GM19035 (cell line): ENCODE measurements at regions not wholly inside any gene's neighbourhood (a gene's known extent, or its start where the extent isn't known, plus 50 kb on each side); places are given as distances from the start of the nearest gene placed in this dataset.
"Not testable (repeated sequence)": the region's sequence is repeated elsewhere in the genome, so short reads cannot be mapped to it uniquely, and the experiment has no call there.

ENCODE experiments used
- ATAC-seq: cut with Tn5 transposase; IDR thresholded peaks from one replicate; pipeline ENCODE4 v1.9.1; 2021; ENCODE audit not compliant: unreplicated experiment

DNA sequence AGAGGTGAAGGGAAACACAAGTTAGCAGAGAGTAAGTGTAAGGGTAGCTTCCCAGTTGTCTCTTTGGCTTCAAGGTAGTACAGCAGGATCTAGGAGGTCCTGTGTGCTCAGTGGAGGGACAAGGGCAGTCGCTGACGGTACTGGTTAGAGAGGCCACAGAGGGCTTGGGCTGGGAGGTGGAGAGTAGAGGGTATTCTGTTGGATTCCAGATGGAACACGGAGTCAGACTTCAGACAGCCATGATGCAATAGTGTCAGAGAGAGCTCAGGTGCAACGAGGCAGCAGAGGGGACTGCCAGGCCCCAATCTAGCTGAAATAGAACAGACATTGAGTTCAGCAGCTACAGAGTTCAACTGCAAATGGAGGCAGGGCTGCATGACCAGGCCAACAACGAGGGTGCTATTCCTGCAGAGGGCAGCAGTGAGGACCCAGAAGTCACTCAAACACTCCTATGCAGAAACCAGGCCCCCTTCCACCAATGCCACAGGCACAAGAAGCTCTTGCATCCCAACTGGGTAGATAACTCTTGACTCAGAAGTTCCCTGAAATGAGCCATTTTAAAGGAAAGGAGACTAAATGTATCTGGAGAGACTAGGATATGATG, 325.0 kb upstream of the ESRRG start:
- ATAC-seq, result peak; percentile 65

GRCh38 chr1:217040711-217041455, 317.7 kb upstream of the ESRRG start:
- ATAC-seq, result no peak

DNA sequence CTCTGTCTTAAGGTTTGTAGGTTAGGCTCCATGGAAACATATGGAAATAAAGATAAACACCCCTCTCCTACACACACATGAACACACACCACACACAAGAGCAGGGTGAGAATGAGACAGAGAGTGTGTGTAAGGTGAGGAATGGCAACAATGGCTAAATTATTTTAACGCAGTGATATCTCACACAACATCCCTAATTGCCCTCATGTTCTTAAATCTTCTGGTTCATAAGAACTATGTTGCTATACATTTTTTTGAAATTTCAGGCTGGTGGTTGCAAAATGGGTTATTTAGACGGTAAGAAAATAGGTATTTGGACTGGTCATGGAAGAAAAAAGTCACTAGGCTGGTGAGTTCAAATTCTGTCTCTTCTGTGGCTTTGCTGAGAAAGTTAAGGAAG, 316.7 kb upstream of the ESRRG start:
- no peak for ATAC-seq

- not testable (repeated sequence) for ATAC-seq
Measured at GRCh38 chr1:217039139-217039538, 315.9 kb upstream of the ESRRG start.

GRCh38 chr1:217036757-217037156, 313.5 kb upstream of the ESRRG start:
- ATAC-seq, result no peak

GRCh38 chr1:217032715-217033367, 309.6 kb upstream of the ESRRG start:
- ATAC-seq, result no peak

GRCh38 chr1:217029281-217030157, 306.3 kb upstream of the ESRRG start:
- no peak for ATAC-seq

- ATAC-seq, result peak; percentile 99
Measured at GRCh38 chr1:217027403-217028080, 304.3 kb upstream of the ESRRG start.

- ATAC-seq, result no peak
Measured at GRCh38 chr1:217026531-217026930, 303.3 kb upstream of the ESRRG start.

DNA sequence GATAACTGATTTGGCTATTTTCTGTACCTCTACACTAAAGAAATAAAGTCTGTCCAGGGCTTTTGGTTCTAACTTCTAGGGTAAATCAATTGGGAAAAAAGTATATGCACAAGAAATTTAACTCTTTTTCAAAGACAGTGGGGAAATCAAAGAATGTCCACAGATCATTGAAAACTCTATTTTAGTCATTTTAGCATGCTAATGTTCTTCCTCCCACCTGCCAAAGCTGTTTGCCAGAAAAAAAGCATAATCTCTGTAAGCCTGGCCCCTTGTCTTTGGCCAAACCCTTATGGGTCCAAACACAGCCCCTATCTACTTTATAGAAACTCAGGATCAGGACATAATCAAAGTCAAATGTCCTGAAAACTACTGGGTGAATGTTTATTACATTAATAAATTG, 302.2 kb upstream of the ESRRG start:
- no peak for ATAC-seq

DNA sequence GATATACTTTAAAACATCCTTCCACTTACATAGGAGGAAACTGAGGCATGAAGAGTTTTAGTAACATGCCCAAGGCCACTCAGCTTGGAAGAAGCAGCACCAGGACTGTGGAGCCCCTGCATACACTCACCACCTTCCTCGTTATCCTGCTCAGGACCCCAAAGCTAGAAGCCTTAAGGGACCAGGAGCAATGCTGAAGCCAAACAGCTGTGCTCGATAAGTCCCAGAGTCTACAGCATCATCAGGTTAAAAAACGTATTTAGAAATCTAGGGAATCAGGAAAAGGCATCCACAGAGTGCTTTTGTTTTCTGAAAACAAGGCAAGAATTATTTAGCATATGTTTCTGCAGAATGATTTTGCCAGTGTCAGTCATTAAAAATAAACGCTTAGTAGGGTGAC, 301.7 kb upstream of the ESRRG start:
- no peak for ATAC-seq

- ATAC-seq, result no peak
Measured at GRCh38 chr1:217021956-217022355, 298.7 kb upstream of the ESRRG start.

DNA sequence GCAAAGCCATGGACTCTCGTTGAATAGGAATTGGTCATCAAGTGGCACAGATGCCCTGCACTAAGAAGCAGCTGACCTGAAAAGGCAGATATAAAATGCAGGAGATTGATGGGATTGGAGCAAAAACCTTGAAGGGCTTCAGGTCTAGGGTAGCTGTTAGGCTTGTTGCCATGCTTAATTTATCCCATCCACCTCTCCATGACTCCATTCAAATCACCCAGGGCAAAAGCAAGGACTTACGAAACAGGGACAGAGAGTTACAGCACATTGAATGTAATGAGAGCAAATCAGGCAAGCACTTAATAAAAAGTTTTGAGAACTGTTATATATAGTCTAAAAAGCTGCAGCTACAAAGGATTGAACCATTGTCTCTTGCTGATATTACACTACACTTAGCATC, 298.2 kb upstream of the ESRRG start:
- ATAC-seq, result no peak

DNA sequence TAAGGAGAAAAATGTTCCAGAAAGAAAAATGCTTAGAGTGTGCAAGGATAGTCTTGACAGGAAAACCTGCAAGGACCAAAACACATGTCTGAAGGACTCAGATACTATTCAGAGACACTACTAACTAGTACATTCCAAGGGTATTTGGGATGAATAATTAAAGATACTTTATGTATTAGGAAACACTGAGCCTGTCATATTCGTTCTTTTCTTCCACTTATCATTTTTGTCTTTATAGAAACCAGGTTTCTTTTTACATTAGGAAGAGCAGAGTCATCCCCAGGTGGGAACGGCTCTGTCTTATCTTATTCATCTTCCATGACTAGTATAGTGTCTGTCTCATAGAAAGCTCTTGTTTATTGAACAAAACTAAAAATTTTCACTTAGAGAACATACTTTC, 296.2 kb upstream of the ESRRG start:
- ATAC-seq, result no peak

- no peak for ATAC-seq
Measured at GRCh38 chr1:217018648-217019047, 295.4 kb upstream of the ESRRG start.

DNA sequence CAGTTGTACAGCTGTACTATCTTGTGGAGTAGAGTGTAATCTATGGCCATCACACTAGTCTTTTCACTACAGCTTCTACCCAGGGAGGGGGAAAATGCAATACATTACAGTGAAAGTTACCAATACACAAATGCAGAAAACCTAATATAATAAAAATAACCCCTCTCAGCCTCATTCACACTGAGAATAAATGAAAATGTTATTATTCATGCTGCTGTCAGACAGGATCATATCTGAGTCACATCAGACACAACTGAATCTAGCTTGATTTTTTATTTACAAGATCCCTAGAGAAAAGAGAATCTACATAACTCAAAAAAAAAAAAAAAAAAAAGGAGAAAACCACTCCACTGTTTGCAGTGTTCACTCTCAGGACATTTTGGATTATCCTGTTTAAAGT, 293.9 kb upstream of the ESRRG start:
- ATAC-seq, result no peak

DNA sequence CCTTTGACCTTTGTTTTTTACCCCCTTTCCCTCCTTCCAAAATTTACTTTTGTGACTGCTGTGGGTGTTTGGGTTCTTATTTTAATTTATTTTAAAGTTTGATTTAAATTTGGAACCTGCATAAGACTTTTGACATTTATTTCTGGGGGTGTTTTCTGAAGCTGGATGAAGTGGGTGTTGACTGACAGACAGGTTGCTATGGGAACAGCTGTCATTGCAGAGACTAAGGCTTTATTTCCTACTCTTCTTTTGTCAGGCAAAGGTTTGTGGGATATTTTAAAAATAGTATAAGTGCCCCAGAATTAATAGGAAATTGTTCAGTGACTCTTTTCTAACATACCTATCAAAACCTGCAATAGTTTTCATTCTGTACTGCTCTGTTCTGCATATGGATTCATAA, 290.8 kb upstream of the ESRRG start:
- no peak for ATAC-seq

DNA sequence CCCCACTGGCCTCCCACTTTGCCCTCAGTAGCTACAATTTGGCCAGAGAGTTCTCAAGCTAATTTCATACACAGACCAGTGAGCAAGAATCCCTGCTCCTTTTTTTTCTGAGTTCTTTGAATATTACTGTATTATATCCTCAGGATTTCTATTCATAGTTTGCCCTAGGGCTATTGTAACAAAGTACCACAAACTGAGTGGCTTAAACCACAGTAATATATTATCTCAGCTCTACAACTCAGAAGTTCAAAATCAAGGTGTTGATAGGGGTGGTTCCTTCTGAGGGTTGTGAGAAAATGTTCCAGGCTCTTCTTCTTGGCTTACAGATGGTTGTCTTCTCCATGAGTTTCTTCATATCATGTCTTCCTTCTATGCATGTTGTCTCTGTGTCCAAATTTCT, 289.4 kb upstream of the ESRRG start:
- ATAC-seq, result no peak

DNA sequence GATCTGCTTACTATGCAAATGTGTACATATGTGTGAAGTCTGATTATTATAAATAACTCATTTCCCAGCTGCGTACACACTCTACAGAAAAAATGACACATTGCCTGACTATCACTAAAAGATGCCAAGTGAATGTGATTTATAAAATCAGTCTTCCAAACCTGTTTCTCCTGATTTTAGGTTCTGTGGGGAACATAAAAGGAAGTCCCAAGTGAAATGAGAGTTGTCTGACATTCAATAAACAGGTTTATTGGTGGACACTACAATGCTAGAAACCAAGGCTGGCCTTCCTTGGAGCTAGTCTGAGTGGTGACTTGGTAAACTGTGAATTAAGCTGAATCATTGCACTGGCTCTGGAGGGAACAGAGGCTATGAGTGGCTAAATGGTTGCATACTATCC, 287.9 kb upstream of the ESRRG start:
- no peak for ATAC-seq

GRCh38 chr1:217010253-217010652, 287.0 kb upstream of the ESRRG start:
- ATAC-seq, result no peak

DNA sequence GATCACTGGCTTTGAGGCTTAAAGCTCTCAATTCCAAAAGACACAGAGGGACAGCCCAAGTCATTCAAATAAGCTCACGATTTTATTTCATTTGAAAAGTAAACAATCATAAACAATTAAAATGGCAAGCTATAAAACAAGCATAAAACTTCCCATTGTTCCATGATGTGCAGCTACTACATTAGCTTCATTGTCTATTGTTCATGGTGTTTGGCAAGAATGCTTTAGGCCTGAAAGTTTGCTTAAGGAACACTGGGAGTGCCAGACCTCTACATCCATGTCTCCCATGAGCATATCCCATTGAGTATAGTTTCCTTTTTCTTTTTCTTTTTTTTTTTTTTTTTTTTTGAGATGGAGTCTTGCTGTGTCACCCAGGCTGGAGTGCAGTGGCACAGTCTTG, 286.1 kb upstream of the ESRRG start:
- no peak for ATAC-seq
